Suprapubic skin (tissue), 3 donors: ENCODE measurements at regions not wholly inside any gene's neighbourhood (a gene's known extent, or its start where the extent isn't known, plus 50 kb on each side); places are given as distances from the start of the nearest gene placed in this dataset.

Experiments used
- CTCF ChIP-seq, 2 donors: fragments of 200-600 bp in 1 of 2; fragments of 450-650 bp in 1 of 2; sonication (generic) in 1 of 2; IDR thresholded peaks; one replicate each; pipeline ENCODE4 v1.5.1; 2016 to 2019; ENCODE audit warnings: antibody characterized with exemption in 2 of 2, mild to moderate bottlenecking in 1 of 2, moderate library complexity in 1 of 2
- POLR2A ChIP-seq, 2 donors: fragments of 450-650 bp; IDR thresholded peaks; one replicate each; pipeline ENCODE4 v1.6.1; 2017; ENCODE audit warnings: antibody characterized with exemption in 2 of 2, mild to moderate bottlenecking in 2 of 2, moderate library complexity in 2 of 2

- TF ChIP-seq CTCF (IDR thresholded peaks at IDR 0.05) (no peak), POLR2A (IDR thresholded peaks at IDR 0.05) (no peak)
Measured at GRCh38 chr14:34044666-34045306, 93.9 kb upstream of the EGLN3 start.
